ENCODE measurements at regions not wholly inside any gene's neighbourhood (a gene's known extent, or its start where the extent isn't known, plus 50 kb on each side); places are given as distances from the start of the nearest gene placed in this dataset.
"Not testable (repeated sequence)": the region's sequence is repeated elsewhere in the genome, so short reads cannot be mapped to it uniquely, and the experiment has no call there.

DNA sequence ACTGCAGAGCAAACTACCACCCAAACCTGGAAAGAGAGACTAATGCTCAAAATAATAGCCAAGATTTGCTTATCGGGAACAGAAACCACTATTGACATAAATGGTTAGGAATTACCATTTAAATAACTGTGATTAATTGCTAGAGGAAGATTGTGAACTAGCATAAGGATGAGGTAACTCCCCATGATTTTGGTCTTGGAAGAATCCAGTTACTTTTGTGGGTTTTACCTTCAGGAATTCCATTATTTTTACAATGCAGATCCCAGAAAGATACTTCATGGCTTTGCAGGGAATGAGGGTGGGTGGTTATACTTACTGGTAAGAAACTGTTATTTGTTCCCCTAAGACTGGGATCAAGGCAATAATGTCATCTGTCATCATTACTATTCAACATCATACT is 652.9 kb upstream of the FLRT2 start:
- no peak for DNase-seq

DNA sequence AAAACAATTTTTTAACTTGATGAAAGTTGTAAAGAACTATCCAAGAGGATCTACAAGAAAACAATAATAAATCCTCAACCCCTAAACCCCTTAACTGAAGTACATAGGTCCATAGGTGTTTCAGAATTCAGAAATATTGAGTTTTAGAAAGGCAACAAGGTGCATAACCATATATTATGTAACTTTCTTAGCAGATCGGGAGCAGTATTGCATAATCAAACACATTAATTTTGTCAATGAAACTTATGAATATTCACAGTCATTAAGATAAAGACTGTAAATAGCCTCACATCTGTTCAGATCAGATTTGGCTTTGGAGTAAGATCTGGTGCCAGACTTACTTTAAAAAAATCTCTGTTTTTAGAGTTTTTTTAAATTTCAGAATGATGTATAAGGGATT is 647.1 kb upstream of the FLRT2 start:
- no peak for DNase-seq

DNA sequence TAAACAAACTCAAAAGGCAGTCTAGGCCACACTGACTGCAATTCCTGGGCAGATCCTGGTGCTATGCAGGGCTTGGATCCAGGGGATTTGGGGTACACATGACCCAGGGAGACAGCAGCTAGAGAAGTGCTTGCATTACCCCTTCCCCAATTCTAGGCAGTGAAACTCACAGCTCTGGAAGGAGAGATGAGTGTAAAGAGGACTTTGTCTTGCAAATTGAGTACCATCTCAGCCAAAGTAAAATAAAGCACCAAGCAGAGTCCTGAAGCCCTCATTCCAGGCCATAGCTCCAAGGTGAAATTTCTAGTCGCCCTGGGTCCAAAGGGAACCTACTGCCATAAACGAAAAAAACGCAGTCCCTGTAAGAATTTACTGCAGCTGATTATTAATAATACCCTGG is 644.9 kb upstream of the FLRT2 start:
- DNase-seq, result no peak

DNA sequence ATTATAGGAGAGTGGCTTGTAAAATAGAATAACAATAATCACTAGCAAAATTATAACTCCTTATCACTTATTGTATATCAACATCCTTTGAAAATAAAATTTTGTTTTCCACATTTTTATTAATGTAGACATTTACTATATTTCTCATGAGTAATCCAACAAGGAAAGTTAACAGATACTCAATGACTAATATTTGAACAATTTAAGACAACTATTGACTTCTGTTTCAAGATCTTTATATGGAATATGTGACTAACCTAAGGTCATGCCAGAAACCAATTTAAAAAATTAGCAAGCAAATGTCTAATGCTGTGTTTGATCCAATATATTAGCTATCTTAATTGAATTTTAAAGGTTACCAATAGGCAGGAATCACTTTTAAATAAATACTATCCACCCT is 638.5 kb upstream of the FLRT2 start:
- no peak for DNase-seq

GRCh38 chr14:84894254-84894653 is 635.7 kb upstream of the FLRT2 start:
- no peak for DNase-seq

- DNase-seq, result no peak
Measured at GRCh38 chr14:84922370-84922769, 607.6 kb upstream of the FLRT2 start.

DNA sequence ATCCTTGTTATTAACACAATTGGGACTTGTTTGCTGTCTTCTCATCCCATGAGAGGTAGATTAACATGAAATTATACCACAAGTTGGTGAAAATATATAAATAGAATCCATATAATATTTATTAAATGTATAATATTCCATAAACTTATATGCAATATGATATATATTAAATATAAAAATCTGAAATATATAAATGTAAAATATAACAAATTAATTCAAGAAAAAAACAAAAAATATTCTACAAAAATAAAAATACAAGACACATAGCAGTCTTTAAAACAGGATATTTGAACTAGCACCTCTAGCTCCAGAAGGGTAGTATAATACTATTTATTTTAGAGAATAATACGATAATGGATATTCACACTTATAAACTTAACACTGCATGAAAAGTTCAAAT is 603.3 kb upstream of the FLRT2 start:
- DNase-seq, result no peak

GRCh38 chr14:84927096-84927827 is 602.7 kb upstream of the FLRT2 start:
- DNase-seq, result no peak

- no peak for DNase-seq
Measured at GRCh38 chr14:84929086-84929485, 600.9 kb upstream of the FLRT2 start.

- no peak for DNase-seq
Measured at GRCh38 chr14:84929834-84930233, 600.1 kb upstream of the FLRT2 start.

DNA sequence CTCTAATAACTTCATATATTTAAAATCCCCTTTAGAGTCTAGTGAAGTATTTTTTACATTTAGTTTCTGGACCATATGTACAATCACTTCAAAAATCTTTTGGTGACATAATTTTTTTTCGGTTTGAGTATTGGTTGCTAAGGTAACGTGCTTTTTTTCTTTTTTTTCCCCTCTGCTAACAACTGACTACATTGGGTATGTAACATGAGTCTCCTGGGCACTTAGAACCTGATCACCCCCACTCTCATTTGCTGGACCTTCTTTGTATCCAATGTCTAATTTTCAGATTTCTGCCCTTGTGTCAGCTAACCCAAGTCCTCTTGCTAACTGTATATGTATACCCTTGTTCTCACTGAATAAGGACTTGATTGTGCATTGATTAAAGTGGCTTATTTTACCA is 592.9 kb upstream of the FLRT2 start:
- no peak for DNase-seq

- no peak for DNase-seq
Measured at GRCh38 chr14:84937449-84937848, 592.5 kb upstream of the FLRT2 start.

DNA sequence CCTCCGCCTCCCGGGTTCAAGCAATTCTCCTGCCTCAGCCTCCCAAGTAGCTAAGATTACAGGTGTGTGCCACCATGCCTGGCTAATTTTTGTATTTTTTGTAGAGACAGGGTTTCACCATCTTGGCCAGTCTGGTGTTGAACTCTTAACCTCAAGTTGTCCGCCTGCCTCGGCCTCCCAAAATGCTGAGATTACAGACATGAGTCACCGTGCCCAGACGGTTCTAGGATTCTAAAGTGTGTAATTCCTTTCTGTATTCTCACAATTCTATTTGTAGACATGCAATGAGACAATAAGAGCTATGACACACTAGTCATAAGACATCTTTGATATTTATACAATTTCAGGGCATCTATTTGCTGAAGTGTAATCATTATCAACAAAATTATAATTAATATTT is 585.0 kb upstream of the FLRT2 start:
- not testable (repeated sequence) for DNase-seq

- no peak for DNase-seq
Measured at GRCh38 chr14:84959851-84960520, 570.0 kb upstream of the FLRT2 start.

GRCh38 chr14:84961637-84962036 is 568.3 kb upstream of the FLRT2 start:
- DNase-seq, result no peak

DNA sequence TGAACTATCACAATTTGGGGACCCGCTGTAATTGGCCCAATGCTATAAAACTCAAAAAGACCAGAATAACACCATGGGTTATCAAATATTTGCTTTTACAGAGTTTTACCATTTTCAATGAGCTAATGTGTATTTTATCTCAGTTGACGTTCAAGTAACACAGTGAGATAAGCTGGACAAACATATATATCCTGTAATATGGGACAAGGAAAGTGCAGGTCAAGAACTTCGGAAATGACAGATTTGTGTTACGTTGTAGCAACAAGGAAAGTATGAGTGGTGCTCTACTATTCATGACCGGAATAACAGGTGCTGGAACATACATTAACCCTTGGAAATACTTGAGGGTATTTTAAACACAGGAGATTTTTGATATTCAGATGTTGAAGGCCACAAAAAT is 566.4 kb upstream of the FLRT2 start:
- no peak for DNase-seq

DNA sequence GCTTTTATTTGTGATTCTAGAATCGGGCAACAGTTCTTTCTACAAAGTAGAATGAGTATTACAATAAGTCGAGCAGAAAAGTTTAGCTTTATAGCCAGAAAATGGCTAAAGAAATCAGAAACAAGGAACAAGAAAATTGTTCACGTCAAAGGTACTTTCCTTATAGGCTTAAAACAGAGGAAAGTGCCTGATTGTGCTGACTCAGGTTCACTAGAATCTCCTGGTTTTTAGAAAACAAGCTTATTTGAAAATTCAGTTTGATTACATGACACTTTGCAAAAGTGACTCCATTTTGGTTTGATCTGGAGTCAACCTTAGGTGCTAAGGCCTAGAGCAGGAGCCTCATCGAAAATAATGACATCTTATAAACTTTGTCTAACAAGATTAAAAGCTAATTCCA is 564.7 kb upstream of the FLRT2 start:
- DNase-seq, result no peak

DNA sequence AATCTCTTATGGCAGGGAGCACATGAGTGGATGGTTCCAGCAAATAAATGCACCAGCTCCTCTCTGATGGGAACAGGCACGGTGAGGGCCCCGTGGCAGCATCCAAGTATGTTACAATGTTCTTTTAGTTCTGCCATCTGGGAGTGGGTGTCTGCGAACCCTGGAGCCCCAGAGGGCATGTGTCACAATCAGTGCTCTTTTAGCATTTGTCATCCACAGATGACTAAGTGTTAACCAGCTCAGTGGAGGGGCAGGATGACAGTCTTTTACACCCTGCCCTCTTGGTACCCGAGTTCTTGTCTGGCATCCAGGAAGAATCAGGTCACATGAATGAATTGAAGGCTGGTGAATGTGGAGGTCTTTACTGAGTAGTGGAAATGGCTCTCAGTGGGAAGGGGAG is 560.4 kb upstream of the FLRT2 start:
- no peak for DNase-seq

- no peak for DNase-seq
Measured at GRCh38 chr14:84975241-84975902, 554.6 kb upstream of the FLRT2 start.

GRCh38 chr14:84976805-84977204 is 553.1 kb upstream of the FLRT2 start:
- DNase-seq, result no peak

DNA sequence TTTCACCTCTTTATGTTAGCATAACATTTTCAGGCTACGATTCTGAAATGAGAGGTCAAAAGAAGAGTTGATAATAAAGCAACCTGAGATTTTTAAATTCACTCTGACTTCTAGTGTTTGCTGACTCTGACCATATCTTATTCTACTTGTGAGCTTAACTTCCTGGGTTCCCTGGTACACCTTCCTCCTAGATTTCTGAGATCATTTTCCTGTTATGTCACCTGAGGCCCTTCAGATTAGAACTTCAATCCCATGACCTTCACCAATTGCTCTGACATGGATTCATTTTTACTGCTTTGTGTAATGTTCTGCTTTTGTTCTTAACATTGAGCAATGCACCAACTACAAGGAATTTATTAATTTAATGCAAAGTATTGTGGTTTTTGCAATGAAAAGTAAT is 542.9 kb upstream of the FLRT2 start:
- no peak for DNase-seq

DNA sequence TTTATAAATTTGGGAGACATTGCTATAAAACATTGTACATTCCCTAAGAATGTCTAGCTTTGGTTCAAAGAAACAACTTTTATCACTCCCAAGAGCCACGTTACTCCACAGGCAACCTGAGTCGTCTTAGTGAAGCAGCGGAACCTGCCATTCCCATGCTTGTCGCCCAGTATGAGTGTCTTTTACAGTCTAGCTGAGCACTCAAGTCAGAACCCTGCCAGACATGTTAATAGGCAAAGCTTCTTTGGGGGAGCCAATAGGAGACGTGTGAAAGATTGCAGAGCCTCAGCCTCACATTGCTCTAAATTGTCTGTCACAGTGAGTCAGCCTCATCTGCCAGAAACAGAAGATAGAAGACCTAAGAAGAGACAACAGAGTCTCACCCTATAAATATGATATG is 541.6 kb upstream of the FLRT2 start:
- DNase-seq, result no peak

- DNase-seq, result no peak
Measured at GRCh38 chr14:84991021-84991420, 538.9 kb upstream of the FLRT2 start.

DNA sequence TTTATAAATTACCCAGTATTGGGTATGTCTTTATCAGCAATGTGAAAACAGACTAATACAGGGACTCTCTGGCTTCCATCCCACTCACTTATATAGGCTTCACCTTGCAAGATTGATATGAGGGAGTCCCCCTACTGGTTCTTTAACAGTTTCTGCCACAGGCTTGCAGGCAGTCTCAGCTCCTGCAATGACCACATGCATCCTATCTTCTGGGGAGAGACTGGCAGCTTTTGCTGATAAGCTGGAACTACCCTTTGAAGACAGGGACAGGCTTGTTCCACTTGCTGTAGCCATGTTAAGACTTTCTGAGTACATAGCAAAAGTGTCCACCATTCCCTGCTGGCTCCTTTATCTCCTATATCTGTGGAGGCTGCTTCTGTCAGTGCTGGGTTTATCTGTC is 531.7 kb upstream of the FLRT2 start:
- no peak for DNase-seq
